ACHN (cell line): ENCODE measurements at regions not wholly inside any gene's neighbourhood (a gene's known extent, or its start where the extent isn't known, plus 50 kb on each side); places are given as distances from the start of the nearest gene placed in this dataset.

Source experiments
- DNase-seq: peaks from one replicate; pipeline ENCODE4 v3.0.0-alpha.2; 2015
- in situ Hi-C: cut with HindIII; loops from 2 replicates; pipeline ENCODE4 v1.10.0; 2017; ENCODE audit warnings: low sequenced_read_pairs, low pct_ligation_motif_present, low pct_unique_long_range_greater_than_20kb

GRCh38 chr4:124468360-124468759 lies 244.2 kb downstream of the ANKRD50 start:
- DNase-seq = no peak
- in situ Hi-C loops = no loop called here

GRCh38 chr4:124469981-124470380 lies 242.6 kb downstream of the ANKRD50 start:
- DNase-seq = no peak
- in situ Hi-C loops = no loop called here

GRCh38 chr4:124478470-124478869 lies 234.1 kb downstream of the ANKRD50 start:
- no peak for DNase-seq
- in situ Hi-C loops = no loop called here

DNA sequence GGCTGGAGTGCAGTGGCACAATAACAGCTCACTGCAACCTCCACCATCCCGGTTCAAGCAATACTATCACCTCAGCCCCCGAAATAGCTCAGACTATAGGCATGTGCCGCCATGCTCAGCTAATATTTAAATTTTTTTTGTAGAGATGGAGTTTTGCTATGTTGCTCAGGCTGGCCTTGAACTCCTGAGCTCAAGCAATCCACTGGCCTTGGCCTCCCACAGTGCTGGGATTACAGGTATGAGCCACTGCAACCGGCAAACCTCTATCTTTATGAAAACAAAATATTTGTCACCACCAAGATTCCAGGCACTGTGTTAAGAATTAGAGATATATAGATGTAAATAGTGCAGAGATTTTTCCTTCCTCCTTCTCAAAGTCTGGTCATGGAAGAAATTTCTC lies 232.5 kb downstream of the ANKRD50 start:
- in situ Hi-C loops = no loop called here
- no peak for DNase-seq

GRCh38 chr4:124481123-124481522 lies 231.4 kb downstream of the ANKRD50 start:
- in situ Hi-C loops = no loop called here
- no peak for DNase-seq

- DNase-seq = no peak
- in situ Hi-C loops = no loop called here
Measured at GRCh38 chr4:124483048-124483906, 229.3 kb downstream of the ANKRD50 start.

DNA sequence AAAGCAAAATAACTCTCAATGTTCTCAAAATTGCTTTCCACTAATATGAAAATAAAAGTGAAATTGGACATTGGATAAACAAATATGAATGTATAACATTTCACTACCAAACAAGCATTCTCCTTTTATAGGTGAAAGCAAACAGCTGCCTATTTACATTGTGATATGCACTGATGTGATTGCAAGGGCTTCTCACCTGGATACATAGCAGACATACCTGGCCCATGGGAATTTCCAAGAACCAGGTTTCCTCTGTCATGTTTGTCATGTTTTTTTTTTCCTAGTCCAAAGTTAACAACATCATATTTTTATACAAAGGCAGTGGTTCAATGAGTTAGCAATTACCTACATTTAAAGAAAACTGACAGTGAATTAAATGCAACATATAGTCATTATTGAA lies 228.5 kb downstream of the ANKRD50 start:
- DNase-seq = no peak
- in situ Hi-C loops = no loop called here

- in situ Hi-C loops = no loop called here
- DNase-seq = no peak
Measured at GRCh38 chr4:124484940-124485339, 227.6 kb downstream of the ANKRD50 start.

- in situ Hi-C loops = no loop called here
- DNase-seq = no peak
Measured at GRCh38 chr4:124486423-124486822, 226.1 kb downstream of the ANKRD50 start.

GRCh38 chr4:124487651-124488050 lies 224.9 kb downstream of the ANKRD50 start:
- DNase-seq = no peak
- in situ Hi-C loops = no loop called here

DNA sequence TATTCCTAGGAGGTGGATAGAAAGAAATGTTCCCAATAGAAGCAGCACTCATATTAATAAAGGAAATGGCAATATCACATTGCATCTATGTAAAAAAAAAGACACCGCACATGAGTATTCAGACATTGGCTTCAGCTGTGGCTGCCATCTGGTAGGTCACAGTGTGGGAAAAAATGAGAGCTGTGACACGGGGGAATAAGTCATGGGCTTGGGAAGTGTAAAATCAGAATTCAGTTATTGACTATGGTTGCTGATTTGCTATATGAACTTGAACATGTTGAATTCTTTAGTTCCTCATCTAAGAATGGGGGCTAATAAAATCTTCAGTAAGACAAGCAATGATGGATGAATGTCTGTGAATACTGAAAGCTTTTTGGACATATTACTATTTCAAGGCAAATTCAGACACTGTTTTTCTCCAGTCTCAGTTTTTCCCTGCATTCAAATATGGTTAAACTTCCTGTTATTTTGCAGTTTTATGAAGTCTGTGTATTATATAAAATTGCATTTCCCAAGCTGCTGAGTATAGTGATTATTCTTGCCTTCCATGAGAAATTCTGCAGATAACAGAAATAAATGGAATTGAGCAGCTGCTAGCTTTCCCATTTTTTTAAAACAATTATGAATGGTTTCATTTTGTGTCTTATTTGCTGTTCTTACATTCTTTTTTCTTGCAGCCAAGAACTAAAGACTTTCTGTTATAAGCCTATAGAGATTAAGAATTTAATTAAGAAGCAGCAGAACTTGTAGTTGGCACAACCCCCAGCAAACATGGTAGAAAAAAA lies 221.0 kb downstream of the ANKRD50 start:
- DNase-seq = no peak
- in situ Hi-C loops = no loop called here

GRCh38 chr4:124499261-124499660 lies 213.3 kb downstream of the ANKRD50 start:
- DNase-seq = no peak
- in situ Hi-C loops = no loop called here

DNA sequence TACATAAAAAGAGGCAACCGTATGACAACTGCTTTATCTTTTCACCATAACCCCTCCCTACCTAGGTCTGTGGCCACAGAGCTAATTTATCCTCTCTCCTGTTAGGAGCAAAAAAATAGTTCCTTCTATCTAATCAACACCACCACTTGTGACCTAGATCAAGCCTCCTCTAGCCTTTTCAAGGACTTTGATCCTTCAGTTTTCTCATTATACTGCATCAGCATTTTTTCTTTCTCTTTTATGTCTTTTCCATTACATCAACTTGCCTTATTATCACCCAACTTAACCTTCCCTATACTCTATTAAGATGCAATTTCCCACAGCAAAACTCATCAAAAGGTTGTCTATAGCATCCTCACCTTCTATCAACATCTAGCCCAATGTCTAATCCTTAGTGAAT lies 211.0 kb downstream of the ANKRD50 start:
- DNase-seq = no peak
- in situ Hi-C loops = no loop called here

- in situ Hi-C loops = no loop called here
- no peak for DNase-seq
Measured at GRCh38 chr4:124504431-124504830, 208.1 kb downstream of the ANKRD50 start.

DNA sequence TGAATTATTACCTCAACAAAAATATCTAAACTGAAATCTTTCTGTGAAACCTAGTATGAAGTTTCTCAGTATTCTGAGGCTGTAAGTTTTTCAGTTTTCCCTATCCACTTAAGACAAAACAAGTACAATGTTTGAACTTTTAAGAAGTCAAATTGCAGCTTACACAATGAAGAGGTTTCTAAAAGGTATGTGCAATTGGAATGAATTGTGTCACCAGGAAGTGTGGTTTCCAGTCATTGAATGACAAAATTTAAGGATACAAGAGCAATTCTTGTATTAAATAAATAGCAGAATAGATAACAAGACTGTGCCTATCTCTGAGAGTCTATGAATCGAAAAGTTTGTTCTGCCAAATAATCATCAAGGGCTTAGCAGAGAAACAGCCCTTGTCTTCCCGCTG lies 207.3 kb downstream of the ANKRD50 start:
- in situ Hi-C loops = no loop called here
- no peak for DNase-seq

DNA sequence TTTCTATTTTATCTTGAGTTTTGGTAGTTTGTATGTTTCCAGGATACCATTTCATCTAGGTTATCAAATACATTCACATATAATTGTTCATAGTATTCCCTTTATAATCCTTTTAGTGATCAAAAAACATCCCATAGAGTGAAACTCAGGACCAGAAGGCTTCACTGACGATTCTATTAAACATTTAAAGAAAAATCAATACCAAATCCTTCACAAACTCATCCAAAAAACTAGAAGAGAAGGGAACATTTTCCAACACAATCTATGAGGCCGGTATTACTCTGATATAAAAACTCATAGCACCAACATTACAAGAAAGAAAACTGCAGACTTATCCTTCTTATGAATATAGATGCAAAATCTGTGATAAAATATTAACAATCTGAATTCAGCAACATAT lies 203.4 kb downstream of the ANKRD50 start:
- no peak for DNase-seq
- in situ Hi-C loops = no loop called here

- in situ Hi-C loops = no loop called here
- no peak for DNase-seq
Measured at GRCh38 chr4:124514588-124514987, 197.9 kb downstream of the ANKRD50 start.

DNA sequence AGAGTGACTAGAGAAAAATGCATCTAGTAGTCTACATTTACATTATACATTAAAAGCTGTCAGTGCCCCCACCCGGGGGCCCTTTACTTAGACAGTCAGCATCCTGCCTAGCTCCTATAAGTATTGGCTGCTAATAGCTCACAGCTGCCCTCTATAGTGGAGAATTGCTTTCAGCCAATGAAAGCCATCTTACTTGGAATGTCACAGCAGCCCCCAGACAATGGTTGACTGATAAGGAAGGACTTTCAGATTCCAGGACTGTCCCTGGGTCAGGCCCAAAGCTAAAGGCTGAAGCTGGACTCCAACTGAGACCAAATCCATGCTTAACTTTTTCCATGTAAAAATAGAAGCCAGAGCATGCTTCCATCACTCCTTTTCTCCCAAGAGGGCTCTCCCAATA lies 196.9 kb downstream of the ANKRD50 start:
- DNase-seq = no peak
- in situ Hi-C loops = no loop called here

GRCh38 chr4:124519196-124519595 lies 193.3 kb downstream of the ANKRD50 start:
- in situ Hi-C loops = no loop called here
- no peak for DNase-seq

DNA sequence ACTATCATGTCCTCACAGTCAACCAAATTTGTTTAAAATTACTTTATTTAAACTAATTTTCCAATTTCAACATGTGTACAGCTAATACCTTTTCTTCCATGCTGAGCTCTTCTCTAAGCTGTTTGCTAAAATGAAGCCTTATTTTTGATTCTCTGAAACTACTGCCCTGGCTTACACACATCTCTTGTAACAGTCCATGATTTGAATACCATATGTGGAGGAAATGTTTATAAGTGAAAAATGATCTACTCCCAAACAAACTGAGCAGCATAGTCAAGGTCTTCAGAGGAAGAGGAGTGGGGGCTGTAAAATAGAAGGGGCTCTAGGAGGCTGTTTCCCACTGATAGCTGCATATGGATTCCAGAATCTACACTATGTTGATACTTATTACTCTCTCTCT lies 188.7 kb downstream of the ANKRD50 start:
- in situ Hi-C loops = no loop called here
- no peak for DNase-seq
